ENCODE measurements at regions not wholly inside any gene's neighbourhood (a gene's known extent, or its start where the extent isn't known, plus 50 kb on each side); places are given as distances from the start of the nearest gene placed in this dataset.

- Mint-ChIP-seq H3K4me3 (no peak overlapping the region), H3K27ac (no peak overlapping the region), H3K9me3 (peaks cover 0 to 1% (median 0%) of the 10 kb centered on the region in 9 donors), H3K4me1 (peaks cover 0 to 2% (median 0%) of the 10 kb centered on the region in 4 donors), H3K36me3 (no peaks in the 10 kb centered on the region), H3K27me3 (peaks cover 2 to 17% (median 6%) of the 10 kb centered on the region in 5 donors)
- POLR2A ChIA-PET, result no interaction called here
- DNase-seq (no peak), ATAC-seq (no peak)
Measured at GRCh38 chr5:163670036-163670435, 164.6 kb downstream of the MAT2B start.

DNA sequence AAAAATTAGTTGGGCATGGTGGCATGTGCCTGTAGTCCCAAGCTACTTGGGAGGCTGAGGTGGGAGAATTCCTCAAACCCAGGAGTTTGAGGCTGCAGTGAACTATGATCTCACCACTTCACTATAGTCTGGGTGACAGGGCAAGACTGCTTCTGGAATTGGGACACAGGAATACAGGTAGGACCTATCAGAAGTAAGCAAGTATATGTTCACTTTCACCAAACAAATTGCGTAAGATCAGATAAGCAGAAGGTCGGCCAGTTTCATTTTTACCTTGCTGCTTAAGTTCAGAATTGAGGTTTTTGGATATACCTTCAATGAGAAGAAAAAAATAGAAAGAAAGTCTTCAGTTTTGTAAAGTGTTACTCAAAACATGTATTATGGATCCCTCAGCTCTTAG lies 171.7 kb downstream of the MAT2B start:
- Mint-ChIP-seq H3K36me3 (no peaks in the 10 kb centered on the region), H3K9me3 (peaks cover 0 to 2% (median 0%) of the 10 kb centered on the region in 9 donors), H3K4me3 (no peak overlapping the region), H3K27ac (no peak overlapping the region), H3K27me3 (peaks cover 0 to 17% (median 0%) of the 10 kb centered on the region in 5 donors), H3K4me1 (no peaks in the 10 kb centered on the region)
- DNase-seq, result no peak
- POLR2A ChIA-PET, result no interaction called here
- ATAC-seq, result no peak

DNA sequence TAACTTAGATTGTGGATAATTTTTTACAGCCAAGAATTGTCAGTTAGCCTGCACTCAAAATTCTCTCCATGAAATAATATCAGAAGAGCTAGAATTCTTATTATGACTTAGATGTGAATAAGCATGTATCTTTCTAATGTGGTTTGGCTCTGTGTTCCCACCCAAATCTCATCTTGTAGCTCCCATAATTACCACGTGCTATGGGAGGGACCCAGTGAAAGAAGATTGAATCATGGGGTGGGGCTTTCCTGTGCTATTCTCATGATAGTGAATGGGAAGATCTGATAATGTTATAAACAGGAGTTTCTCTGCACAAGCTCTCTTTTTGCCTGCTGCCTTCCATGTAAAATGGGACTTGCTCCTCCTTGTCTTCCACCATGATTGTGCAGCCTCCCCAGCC lies 176.8 kb downstream of the MAT2B start:
- Mint-ChIP-seq H3K4me1 (no peaks in the 10 kb centered on the region), H3K27me3 (peaks cover 0 to 11% (median 0%) of the 10 kb centered on the region in 5 donors), H3K36me3 (no peaks in the 10 kb centered on the region), H3K27ac (no peak overlapping the region), H3K9me3 (peaks cover 0 to 4% (median 0%) of the 10 kb centered on the region in 9 donors), H3K4me3 (no peak overlapping the region)
- ATAC-seq (no peak), DNase-seq (no peak)
- POLR2A ChIA-PET, result no interaction called here

GRCh38 chr5:163687414-163687813 lies 182.0 kb downstream of the MAT2B start:
- Mint-ChIP-seq H3K27ac (no peak overlapping the region), H3K27me3 (peaks cover 0 to 2% (median 0%) of the 10 kb centered on the region in 5 donors), H3K9me3 (peaks cover 0 to 2% (median 0%) of the 10 kb centered on the region in 9 donors), H3K4me1 (no peaks in the 10 kb centered on the region), H3K36me3 (no peaks in the 10 kb centered on the region), H3K4me3 (no peak overlapping the region)
- no peak for ATAC-seq
- no peak for DNase-seq
- POLR2A ChIA-PET, result no interaction called here

- Mint-ChIP-seq H3K27ac (no peak overlapping the region), H3K4me3 (no peak overlapping the region), H3K27me3 (peaks cover 0 to 9% (median 3%) of the 10 kb centered on the region in 5 donors), H3K9me3 (no peaks in the 10 kb centered on the region), H3K36me3 (no peaks in the 10 kb centered on the region), H3K4me1 (no peaks in the 10 kb centered on the region)
- POLR2A ChIA-PET, result no interaction called here
- DNase-seq, result no peak
- no peak for ATAC-seq
Measured at GRCh38 chr5:163692091-163692490, 186.7 kb downstream of the MAT2B start.

DNA sequence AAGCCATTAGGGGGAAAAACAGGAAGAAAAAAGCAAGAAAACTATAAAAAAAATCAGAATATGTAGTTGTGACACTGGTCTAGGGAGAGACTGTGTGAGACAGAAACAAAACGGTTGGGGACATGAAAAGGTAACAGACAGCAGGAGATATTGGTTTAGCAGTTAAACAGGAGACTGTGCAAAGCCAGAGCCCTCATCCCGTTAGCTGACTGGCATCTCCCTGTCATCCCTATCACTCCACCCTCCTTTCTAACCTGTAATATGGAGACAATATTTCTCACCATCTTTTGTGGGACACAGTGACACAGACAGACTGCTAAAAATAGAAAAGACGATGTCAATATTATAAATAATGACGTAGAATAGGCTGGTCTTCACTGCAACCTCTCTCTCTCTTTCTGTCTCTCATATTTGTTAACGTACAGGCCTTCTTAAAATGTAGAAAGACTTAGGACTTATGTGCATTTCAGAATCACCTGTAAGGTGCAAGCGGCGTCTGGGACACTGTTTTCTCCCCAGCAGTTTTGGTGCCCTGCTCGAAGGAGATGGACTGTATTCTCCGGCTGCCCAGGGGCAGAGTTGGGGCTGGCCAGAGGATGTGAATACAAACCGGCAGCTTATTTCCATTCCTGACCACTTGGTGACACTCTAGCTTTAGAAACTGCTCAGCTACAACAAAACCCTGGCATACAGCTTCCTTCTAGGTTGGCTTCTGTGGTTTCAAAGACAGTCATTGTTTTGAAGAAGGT lies 190.6 kb downstream of the MAT2B start:
- H3K36me3 Mint-ChIP-seq, result no peaks in the 10 kb centered on the region
- H3K4me3 Mint-ChIP-seq, result no peak overlapping the region
- no peaks in the 10 kb centered on the region for H3K4me1 Mint-ChIP-seq
- H3K9me3 Mint-ChIP-seq, result no peaks in the 10 kb centered on the region
- POLR2A ChIA-PET, result interaction anchor here (0.6 kb wide), 1 partner anchor 808 kb away, joined by 4 read pairs; no protein-coding TSS in a partner anchor
- peaks cover 3 to 9% (median 3%) of the 10 kb centered on the region in 5 donors for H3K27me3 Mint-ChIP-seq
- ATAC-seq (no peak), DNase-seq (no peak)
- H3K27ac Mint-ChIP-seq, result no peak overlapping the region

DNA sequence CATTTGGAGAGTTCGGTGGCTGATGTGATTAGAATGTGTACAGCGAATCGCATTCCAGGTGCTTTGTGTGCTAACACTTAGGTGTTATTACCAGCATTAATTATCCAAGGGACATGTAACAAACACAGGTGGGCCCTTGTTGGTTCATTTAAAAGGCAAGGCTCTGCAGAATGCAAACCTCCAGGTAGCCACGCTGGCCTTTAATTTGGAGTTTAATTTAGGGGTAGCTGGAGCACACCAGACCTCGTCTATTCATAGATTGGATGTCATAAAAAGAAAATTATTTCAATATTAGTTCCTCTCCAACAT lies 191.1 kb downstream of the MAT2B start:
- Mint-ChIP-seq H3K27me3 (peaks cover 3 to 9% (median 3%) of the 10 kb centered on the region in 5 donors), H3K27ac (no peak overlapping the region), H3K36me3 (no peaks in the 10 kb centered on the region), H3K4me3 (no peak overlapping the region), H3K9me3 (no peaks in the 10 kb centered on the region), H3K4me1 (no peaks in the 10 kb centered on the region)
- no peak for ATAC-seq
- POLR2A ChIA-PET, result interaction anchor here (0.6 kb wide), 1 partner anchor 808 kb away, joined by 4 read pairs; no protein-coding TSS in a partner anchor
- no peak for DNase-seq

DNA sequence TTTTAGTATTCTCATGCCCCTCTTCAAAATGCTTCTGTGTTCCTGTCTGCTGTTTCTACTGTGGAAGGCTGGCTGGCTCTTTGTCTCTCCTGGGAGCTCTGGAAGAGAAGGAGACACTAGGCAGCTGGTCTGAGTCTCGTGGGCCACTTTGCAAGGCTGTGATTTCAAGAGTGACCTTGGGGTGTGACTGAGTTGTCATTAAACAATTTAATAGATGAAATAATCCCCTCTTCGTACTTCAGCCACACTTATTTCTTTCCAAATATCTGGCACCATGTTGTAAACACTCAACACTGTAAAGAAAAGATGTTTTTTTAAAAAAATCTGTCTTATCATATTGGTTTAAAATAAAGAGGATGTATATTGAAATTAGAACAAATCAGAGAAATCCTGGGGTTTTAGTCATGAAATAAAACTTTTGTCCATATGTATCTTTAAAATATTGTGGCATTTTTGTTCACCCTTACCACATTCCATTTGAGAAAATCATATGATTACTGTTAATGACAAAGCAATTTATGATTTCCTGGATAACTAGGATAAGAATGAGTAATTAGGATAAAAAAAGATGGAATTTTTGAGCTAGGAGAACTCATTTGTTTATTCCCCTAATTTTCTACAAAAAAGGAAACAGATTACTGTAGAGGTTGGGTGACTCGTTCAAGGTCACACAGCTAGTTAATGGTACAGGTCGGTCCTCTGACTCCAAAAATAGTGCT lies 200.8 kb downstream of the MAT2B start:
- Mint-ChIP-seq H3K27ac (no peak overlapping the region), H3K4me3 (no peak overlapping the region), H3K27me3 (peaks cover 0 to 23% (median 0%) of the 10 kb centered on the region in 5 donors), H3K36me3 (no peaks in the 10 kb centered on the region), H3K9me3 (peaks cover 0 to 4% (median 0%) of the 10 kb centered on the region in 9 donors), H3K4me1 (no peaks in the 10 kb centered on the region)
- DNase-seq (no peak), ATAC-seq (no peak)
- POLR2A ChIA-PET, result no interaction called here

DNA sequence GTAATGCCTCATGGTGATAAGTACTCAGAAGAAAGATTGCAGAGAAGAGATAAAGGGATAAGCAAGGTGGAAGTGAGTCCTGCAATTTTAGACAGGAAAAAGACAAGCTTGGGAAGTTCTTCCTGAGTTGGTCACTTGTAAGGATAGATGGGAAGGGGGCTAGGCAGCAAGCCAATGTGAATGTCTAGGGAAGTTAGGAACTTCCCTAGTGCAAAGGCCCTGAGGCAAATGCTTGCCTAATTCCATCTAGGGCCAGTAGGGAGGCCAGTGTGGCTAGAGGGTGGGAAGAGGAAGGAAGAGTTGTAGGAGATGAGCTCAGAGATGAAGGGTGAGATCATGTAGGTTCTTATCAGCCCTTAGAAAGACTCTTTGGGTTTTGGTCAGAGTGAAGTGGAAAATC lies 206.6 kb downstream of the MAT2B start:
- no peak overlapping the region for H3K4me3 Mint-ChIP-seq
- no peak overlapping the region for H3K27ac Mint-ChIP-seq
- peaks cover 0 to 11% (median 2%) of the 10 kb centered on the region in 5 donors for H3K27me3 Mint-ChIP-seq
- peaks cover 0 to 24% (median 2%) of the 10 kb centered on the region in 9 donors for H3K9me3 Mint-ChIP-seq
- DNase-seq (no peak), ATAC-seq (no peak)
- no peaks in the 10 kb centered on the region for H3K36me3 Mint-ChIP-seq
- no peaks in the 10 kb centered on the region for H3K4me1 Mint-ChIP-seq
- POLR2A ChIA-PET, result no interaction called here

DNA sequence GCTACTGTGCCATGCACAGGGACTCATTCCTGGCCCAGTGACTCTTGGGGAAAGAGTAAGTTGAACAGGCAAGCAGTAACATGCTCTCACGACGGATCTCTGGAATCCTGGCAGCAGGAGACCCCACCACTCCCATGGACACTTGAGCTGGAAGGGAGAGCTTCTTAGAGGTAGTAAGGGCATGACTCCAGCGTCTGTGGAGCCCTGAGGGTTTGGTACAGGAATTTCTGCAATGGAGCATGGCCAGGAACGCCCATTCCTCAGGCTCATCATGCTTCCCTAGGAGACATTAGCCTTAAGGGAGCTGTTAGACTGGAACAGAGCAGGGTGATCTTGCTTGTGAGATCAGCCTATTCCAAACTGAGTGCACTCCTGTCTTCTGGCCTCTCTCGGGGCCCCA lies 212.9 kb downstream of the MAT2B start:
- no peaks in the 10 kb centered on the region for H3K36me3 Mint-ChIP-seq
- POLR2A ChIA-PET, result no interaction called here
- H3K4me1 Mint-ChIP-seq, result no peaks in the 10 kb centered on the region
- H3K27me3 Mint-ChIP-seq, result peaks cover 0 to 5% (median 2%) of the 10 kb centered on the region in 5 donors
- H3K9me3 Mint-ChIP-seq, result peaks cover 0 to 14% (median 2%) of the 10 kb centered on the region in 9 donors
- ATAC-seq (no peak), DNase-seq (no peak)
- no peak overlapping the region for H3K4me3 Mint-ChIP-seq
- H3K27ac Mint-ChIP-seq, result no peak overlapping the region

GRCh38 chr5:163724305-163724704 lies 218.9 kb downstream of the MAT2B start:
- Mint-ChIP-seq H3K27ac (no peak overlapping the region), H3K4me1 (peaks cover 0 to 5% (median 0%) of the 10 kb centered on the region in 4 donors), H3K27me3 (no peaks in the 10 kb centered on the region), H3K9me3 (peaks cover 0 to 14% (median 2%) of the 10 kb centered on the region in 9 donors), H3K36me3 (no peaks in the 10 kb centered on the region), H3K4me3 (no peak overlapping the region)
- ATAC-seq, result no peak
- no peak for DNase-seq
- POLR2A ChIA-PET, result no interaction called here

- Mint-ChIP-seq H3K27me3 (peaks cover 0 to 3% (median 0%) of the 10 kb centered on the region in 5 donors), H3K4me1 (peaks cover 0 to 5% (median 0%) of the 10 kb centered on the region in 4 donors), H3K4me3 (no peak overlapping the region), H3K36me3 (no peaks in the 10 kb centered on the region), H3K9me3 (peaks cover 0 to 15% (median 0%) of the 10 kb centered on the region in 9 donors), H3K27ac (no peak overlapping the region)
- DNase-seq (no peak), ATAC-seq (no peak)
- POLR2A ChIA-PET, result no interaction called here
Measured at GRCh38 chr5:163727028-163727427, 221.6 kb downstream of the MAT2B start.

- POLR2A ChIA-PET, result no interaction called here
- ATAC-seq, result no peak
Measured at GRCh38 chr5:163730206-163730756, 224.9 kb downstream of the MAT2B start.

More at GRCh38 chr5:163730206-163730756, 224.9 kb downstream of the MAT2B start:
- H3K27me3 Mint-ChIP-seq, result peaks cover 0 to 15% (median 2%) of the 10 kb centered on the region in 5 donors
- no peak overlapping the region for H3K27ac Mint-ChIP-seq
- H3K9me3 Mint-ChIP-seq, result peaks cover 0 to 15% (median 2%) of the 10 kb centered on the region in 9 donors
- DNase-seq, result no peak
- no peaks in the 10 kb centered on the region for H3K36me3 Mint-ChIP-seq
- H3K4me3 Mint-ChIP-seq, result no peak overlapping the region
- H3K4me1 Mint-ChIP-seq, result peaks cover 0 to 5% (median 0%) of the 10 kb centered on the region in 4 donors
